Liver (tissue), 3 donors: ENCODE measurements at regions not wholly inside any gene's neighbourhood (a gene's known extent, or its start where the extent isn't known, plus 50 kb on each side); places are given as distances from the start of the nearest gene placed in this dataset.

Source experiments
- CTCF ChIP-seq: fragments of 150-350 bp; IDR thresholded peaks from 2 replicates; pipeline ENCODE4 v1.5.1; 2017; ENCODE audit warnings: improper control_type of control experiment, low read depth, low read length; ENCODE audit not compliant: missing input control
- RAD21 ChIP-seq, 2 donors: IDR thresholded peaks; 2 replicates each; pipeline ENCODE4 v1.6.1; 2016; ENCODE audit warnings: antibody characterized with exemption in 2 of 2, mild to moderate bottlenecking in 2 of 2
- RXRA ChIP-seq, 2 donors: IDR thresholded peaks; 2 replicates each; pipeline ENCODE4 v1.6.1; 2017 to 2018; ENCODE audit warnings: antibody characterized with exemption in 2 of 2, mild to moderate bottlenecking in 1 of 2
- donor health status: healthy.
- donor health status: healthy.

- TF ChIP-seq RXRA (IDR thresholded peaks at IDR 0.05) = no peak
- no peak for TF ChIP-seq RAD21 (IDR thresholded peaks at IDR 0.05)
- no peak for TF ChIP-seq CTCF
Measured at GRCh38 chr18:30578707-30579106, 463.8 kb downstream of the DSC3 start.
